Epithelial cell of prostate (primary cell): ENCODE measurements at regions not wholly inside any gene's neighbourhood (a gene's known extent, or its start where the extent isn't known, plus 50 kb on each side); places are given as distances from the start of the nearest gene placed in this dataset.
"Not testable (repeated sequence)": the region's sequence is repeated elsewhere in the genome, so short reads cannot be mapped to it uniquely, and the experiment has no call there.

Experiments used
- DNase-seq: peaks from one replicate; pipeline ENCODE4 v3.0.0-alpha.2; 2011; ENCODE audit warnings: low read depth, low spot score
- H3K27ac ChIP-seq: fragments of 450-650 bp; 2 replicates; pipeline ENCODE4 v1.5.1; 2017; ENCODE audit warnings: mild to moderate bottlenecking

DNA sequence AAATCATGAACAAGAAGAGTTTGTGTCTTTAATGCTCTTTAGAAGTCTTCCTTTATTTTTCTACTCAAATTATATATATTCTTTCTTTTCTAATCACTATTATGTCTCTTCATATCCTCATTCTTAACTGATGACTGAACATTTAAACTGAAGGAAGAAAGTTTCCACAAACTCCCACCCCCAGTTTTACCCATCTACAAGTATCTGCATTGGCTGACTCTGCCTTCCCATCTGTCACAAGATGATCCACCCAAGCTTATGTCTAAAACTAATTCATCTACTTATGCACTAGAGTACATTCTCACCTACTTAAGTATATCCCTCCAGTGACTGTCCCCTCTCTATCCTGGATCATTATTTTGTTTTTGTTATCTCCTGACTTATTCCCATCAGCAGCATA is 344.5 kb downstream of the PRR16 start:
- DNase-seq: no peak
- no peak overlapping the region for H3K27ac ChIP-seq

DNA sequence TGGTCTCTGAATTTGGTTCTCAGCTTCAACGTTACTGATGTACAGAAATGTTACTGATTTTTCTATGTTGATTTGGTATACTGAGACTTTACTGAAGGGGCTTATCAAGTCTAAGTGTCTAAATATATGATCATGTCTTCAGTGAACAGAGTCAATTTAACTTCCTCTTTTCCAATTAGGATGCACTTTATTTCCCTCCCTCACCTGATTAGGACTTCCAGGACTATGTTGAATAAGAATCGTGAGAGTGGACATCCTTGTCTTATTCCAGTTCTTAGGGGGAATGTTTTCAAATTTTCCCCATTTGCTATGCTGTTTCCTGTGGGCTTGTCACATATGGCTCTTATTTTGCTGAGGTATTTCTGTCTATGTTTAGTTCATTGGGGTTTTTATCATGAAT is 349.5 kb downstream of the PRR16 start:
- no peak overlapping the region for H3K27ac ChIP-seq
- DNase-seq: no peak

DNA sequence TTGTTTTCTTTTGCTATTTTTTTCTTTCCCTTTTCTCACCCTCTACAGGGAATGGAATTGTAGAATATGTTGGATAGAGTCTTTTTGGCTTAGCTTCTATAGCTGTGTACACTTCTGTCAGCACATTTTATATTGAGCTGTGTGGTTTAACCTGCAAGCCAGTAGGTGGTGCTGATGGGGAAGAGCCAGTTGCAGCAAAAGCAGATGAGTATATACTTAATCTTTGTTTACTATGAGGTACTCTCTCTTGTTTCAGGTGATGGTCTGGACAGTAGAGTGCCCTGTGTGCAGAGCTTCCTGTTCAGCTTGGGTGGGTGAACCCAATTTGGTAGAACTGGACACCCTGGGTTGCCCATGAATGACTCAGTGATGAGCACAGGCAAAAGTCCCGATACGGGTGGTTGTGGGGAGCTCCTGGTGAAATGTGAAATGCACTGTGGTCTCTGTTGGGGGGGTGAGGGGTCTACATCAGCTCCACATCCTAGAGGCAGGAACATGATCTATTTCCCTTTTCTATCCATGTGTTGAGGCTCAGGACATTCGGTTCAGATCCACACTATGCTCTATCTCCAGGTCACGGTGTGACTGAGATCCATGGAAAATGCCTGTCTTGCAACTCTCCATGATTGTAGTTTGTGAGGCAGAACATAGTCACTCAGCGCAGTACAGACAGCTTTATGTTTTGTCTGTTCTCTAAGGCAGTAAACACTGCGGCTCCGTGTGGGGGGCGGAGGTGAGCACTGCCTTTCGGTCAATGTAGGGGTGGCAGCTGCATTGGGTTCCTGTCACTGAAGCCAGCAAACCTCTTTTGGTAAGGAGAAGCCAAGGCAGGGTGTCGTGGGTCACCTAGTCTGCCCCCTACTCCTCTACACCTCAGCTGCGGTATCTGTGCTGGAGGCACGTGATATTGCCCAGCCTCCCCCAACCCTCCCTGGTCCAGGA is 353.2 kb downstream of the PRR16 start:
- DNase-seq: no peak
- no peak overlapping the region for H3K27ac ChIP-seq

DNA sequence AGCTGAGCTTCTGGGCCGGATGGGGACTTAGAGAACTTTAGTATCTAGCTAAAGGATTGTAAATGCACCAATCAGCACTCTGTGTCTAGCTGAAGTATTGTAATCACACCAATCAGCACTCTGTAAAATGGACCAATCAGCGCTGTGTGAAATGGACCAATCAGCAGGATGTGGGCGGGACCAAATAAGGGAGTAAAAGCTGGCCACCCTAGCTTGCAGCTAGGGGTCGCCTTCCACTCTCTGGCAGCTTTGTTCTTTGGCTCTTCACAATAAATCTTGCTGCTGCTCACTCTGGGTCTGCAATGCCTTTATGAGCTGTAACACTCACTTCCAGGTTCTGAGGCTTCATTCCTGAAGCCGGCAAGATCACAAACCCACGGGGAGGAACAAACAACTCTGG is 354.0 kb downstream of the PRR16 start:
- no peak overlapping the region for H3K27ac ChIP-seq
- DNase-seq: no peak

DNA sequence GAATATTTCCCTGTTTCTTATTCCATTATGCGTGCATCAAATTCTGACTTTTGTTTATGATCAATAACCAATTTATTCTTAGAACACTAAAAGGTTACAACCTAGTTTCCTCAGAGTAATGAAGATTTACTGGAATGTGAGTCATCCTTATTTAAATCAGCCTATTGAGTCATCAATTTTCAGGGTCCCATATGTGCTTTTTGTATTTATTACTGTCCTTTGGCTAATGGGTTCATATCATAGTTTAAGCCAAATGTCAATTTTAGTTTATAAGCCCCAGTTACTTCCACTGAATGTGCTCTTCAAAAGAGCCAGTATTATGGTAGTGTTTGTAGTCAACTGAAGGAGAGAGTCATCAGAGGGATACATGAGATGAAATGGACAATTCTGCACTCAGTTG is 359.2 kb downstream of the PRR16 start:
- H3K27ac ChIP-seq: no peak overlapping the region
- DNase-seq: no peak

DNA sequence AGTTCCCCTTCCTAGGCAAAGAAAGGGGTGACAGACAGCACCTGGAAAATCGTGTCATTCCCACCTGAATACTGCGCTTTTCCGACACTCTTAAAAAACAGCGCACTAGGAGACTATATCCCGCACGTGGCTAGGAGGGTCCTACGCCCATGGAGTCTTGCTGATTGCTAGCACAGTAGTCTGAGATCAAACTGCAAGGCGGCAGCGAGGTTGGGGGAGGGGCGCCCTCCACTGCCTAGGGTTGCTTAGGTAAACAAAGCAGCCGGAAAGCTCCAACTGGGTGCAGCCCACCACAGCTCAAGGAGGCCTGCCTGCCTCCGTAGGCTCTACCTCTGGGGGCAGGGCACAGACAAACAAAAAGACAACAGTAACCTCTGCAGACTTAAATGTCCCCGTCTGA is 367.5 kb downstream of the PRR16 start:
- not testable (repeated sequence) for H3K27ac ChIP-seq, DNase-seq

DNA sequence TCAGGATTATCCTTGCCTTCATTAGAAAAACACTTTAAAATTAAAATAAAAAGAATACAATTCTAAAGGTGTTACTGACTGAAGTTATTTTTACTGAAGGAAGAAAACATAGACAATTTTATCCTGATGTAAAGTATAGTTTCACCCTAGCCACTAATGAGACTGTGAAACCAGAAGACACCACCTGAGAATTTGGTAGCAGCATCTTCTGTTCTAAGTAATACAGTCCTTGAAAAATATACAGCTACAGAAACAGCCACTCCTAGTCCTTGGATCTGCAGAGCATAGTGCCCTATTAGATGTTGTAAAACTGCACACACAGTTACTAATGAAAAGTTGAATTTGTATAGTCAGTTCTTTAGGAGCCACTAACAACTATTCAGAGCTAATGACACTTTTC is 377.7 kb downstream of the PRR16 start:
- no peak for DNase-seq
- no peak overlapping the region for H3K27ac ChIP-seq

DNA sequence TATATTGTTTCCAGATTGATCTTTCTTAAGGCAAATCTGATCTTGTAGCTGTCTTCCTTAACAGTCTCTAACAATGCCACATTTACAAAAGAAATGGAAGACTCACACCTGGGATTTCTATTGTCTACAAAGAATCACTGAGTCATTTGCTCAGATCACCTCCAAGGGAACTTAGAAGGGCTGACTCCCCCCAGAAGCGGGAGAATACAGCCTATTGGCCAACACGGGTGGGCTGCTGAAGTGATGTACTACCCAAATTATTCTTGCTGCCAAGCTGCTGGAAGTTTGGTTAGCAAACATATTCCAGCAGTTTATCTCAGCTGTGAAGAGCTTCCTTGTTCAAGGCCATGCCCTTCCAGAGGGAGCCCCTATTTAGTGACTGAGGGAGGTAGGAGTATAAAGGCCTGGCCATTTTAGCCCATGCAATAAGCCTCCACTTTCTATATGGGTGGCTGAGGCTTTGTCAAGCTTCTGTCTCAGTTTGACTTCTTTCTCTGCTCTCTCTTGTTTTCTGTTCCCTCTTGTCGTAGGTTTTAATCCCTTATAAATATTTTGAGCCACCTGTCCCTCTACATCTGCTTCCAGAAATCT is 379.4 kb downstream of the PRR16 start:
- H3K27ac ChIP-seq: no peak overlapping the region
- DNase-seq: no peak

DNA sequence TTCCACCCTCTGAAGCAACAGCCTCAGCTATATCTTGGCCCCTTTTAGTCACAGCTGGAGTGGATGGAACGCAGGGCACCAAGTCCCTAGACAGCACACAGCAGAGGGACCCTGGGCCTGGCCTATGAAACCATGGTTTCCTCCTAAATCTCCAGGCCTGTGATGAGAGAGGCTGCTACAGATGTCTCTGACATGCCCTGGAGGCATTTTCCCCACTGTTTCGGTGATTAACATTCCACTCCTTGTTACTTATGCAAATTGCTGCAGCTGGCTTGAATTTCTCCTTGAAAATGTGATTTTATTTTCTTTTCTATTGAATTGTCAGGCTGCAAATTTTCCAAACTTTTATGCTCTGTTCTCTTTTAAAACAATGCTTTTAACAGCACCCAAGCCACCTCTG is 384.8 kb downstream of the PRR16 start:
- H3K27ac ChIP-seq: no peak overlapping the region
- DNase-seq: no peak

DNA sequence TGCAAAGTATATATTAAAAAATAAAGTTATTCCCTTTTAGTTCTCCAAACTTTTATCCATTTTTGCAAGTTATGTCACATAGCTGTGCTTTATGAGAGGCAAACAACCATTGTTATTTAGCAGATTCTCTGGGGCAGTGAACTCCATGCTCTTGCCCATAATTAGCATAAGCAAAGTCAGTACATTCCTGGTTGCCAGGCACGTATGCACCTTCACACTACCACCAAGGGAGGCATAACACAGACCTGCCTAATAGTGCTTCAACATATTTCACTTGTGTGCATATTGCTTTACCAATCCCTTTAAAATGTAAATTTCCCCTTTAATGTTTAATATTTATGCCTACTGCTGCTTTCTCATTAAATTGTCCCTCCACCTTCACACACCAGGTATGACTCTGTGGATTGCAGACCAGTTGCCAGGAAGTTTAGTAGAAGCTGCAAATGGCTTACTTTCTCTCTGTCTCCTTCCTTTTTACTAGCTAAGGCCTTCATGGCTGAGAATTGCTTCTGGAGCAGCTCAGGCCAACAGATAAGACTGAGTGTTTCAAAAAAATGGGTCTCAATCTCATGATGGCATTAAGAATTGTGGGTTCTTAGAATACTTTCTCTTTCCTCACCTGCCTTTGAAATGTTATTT is 388.2 kb downstream of the PRR16 start:
- H3K27ac ChIP-seq: no peak overlapping the region
- no peak for DNase-seq

DNA sequence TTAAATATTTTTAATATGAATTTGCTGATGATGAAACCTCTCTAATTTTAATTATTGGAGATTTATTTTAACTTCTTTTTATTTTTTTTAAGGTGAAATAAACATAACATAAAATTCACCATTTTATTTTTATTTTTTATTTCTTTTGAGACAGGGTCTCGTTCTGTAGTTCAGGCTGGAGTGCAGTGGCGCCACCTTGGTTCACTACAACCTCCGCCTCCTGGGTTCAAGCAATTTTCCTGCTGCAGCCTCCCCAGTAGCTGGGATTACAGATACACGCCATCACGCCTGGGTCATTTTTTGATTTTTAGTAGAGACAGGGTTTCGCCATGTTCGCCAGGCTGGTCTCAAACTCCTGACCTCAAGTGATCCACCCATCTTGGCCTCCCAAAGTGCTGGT is 402.9 kb downstream of the PRR16 start:
- no peak for DNase-seq
- no peak overlapping the region for H3K27ac ChIP-seq

DNA sequence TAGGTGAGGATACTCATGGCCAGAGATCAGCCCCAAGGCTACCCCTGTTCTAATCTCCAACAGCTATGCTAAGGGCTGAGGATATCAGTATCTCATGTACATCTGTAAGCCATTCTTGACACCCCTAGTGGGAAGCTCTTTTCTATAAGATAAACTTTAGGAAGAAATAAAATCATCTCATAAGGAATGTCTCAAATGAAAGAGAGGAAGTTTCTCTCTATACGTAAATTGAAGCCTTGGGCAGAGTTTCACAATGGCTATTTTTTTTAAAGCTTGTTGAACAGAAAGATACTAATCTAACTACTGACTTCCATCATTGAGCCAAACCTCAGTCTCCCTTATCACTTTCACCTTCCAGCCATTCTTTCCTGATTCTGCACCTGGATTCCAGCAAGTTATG is 405.7 kb downstream of the PRR16 start:
- H3K27ac ChIP-seq: no peak overlapping the region
- DNase-seq: no peak

DNA sequence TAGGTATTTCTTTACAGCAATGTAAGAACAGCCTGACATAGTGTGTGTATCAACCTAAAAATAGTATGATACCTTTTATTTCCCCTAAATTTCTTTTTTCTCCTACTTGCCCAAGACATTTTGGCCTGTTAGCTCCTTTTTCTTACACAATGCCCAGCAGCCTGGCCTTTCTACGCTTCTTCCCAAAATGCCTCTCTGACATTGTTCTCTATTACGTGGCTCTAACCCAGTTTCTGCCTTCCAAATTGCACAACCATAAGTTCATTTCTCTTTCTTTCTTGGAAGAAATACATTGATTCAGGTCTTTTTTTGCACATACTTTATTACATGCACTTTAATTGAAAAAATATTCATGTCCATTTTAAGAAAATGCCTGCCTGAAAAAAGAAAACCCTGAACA is 408.2 kb downstream of the PRR16 start:
- no peak for DNase-seq
- H3K27ac ChIP-seq: no peak overlapping the region

DNA sequence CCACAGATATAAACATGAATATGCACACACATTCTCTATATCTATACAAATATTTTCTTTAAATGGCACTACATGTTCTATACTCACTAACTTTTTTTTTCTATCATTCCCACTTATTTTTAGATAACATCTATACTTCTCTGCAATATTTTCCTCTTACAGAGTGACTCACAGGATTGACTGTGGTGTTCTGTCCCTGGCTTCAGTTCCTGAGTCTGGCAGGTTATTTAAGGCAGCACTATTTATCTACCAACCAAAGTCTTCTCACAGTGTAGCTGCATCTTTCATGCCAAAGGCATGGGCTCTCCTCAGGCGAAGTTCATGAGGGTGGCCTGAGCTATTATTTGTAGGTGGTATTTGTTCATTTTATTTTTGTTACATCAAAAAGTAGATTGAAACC is 409.0 kb downstream of the PRR16 start:
- DNase-seq: no peak
- no peak overlapping the region for H3K27ac ChIP-seq

DNA sequence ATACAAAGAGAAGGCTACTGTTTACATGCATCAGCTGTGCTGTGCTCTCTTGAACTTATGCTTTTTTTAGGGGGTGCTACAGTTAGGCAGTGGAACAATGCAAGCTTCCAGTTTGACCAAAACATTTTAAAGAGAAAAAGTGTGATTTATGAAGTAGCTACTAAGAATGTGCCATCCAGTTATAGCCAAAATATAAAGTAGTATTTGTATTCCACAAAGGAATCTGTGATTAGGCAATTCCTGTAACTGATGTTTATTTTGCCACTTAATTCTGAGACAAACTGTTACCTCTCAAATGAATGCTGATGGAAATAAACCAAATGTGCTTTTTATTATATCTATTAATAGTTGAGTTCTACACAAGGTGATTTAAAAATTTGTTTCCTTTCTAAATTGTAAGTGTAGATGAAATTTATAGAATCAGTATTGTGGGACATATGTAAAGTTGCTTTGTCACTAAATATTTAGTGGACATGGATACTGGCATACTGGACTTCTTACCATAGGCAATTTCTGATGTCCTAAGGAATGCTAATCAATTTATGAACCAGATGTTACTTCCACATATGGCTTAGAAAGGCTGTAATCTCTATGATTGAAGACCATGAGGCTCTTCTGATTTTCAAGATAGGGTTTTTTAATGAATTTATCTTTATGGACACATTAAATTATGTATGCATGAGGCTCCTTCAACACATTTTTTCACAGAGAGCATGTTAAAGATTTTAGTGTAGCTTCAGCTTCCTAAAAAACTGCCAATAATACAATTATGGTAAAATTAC is 410.2 kb downstream of the PRR16 start:
- H3K27ac ChIP-seq: no peak overlapping the region

DNA sequence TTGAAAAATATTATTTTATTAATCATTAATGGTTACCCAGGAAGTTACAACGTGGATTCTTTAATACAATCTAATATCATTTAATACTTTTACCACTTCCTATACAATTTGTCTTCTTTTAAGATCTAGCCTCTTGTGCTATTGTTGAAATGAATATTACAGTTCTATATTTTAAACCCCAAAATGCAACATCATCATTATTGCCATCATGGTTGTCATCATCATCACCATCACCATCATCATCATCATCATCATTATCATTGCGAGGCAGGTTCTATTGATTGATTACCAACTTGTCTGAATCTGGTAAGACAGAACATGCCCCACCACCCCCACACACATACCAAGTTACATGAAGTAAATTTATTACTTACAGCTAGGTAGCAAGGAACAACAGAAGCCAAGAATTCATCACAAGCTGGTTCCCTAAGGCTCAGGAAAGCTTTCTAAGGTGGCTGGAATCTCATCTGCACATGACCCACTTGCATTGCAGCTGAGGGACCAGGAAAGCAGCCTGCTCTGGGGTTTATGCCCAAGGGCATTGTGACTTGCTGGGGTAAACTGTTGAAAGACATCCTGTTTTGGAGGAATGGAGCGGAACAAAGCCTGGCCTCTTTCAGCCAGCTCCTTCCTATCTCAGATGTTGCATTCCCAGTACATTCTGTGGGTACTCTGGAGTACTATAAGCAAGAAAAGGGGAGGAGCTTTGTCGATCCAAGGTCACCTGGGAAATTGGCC is 418.1 kb downstream of the PRR16 start:
- no peak for DNase-seq
- H3K27ac ChIP-seq: no peak overlapping the region

More for the DNA sequence above, 410.2 kb downstream of the PRR16 start:
- DNase-seq: no peak

DNA sequence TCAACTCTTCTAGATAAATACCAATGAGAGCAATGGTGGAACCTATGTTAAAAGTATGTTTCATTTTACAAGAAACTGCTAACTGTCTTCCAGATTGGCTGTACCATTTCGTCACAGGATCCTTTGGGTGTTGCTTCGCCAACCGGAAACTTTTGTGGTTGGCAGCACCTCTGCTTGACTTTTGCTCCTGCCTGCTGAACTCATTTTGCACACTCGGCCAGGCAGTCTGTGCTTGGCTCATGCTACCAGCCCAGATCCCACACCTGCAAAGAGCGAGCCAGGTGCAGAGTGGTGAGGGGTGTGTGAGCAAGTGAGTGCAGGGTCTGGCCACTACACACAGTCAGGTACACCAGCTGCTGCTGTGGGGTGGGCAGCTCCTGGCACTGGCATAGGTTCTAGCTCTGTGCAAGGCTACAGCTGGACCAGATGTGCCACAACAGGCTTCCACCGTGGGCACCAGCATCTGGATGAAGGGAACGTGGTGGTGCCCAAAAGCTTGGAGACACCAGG is 422.3 kb downstream of the PRR16 start:
- no peak for DNase-seq
- no peak overlapping the region for H3K27ac ChIP-seq

DNA sequence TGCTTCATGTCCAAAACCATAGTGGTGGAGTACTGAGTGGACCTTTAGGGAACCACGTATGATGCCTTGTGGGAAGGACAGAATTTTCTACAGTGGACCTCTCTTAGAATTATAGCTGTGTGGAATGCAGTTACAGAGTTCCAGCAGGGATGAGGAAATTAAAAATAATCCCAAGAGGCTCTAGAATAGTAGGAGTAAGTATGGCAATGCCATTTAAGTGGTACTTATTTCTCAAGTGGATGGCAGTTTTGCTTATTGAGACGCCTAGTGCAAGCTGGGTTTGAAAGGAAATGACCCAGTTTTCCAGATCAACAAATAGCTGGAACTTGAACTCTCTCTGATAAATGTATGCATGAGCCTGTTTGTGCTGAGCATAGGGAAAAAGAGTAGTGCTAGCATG is 431.6 kb downstream of the PRR16 start:
- H3K27ac ChIP-seq: no peak overlapping the region
- DNase-seq: no peak

DNA sequence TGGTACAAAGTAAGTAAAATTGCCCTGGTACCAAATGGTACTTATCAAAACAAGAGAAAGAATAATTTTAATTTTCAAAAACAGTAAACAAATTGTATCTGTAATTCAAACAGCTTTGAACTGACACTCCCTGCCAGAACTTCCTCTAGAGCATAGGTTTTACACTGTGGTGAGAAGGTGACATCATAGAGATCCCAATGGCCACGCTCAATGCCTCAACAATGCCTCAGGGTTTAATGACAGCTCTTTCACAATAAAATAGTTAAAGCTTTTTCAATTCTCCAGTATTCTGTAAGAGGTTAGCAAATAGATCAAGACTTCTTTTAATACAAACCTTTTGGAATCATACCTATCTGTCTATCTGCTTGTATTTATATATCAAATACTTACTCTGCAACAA is 437.1 kb downstream of the PRR16 start:
- H3K27ac ChIP-seq: no peak overlapping the region
- peak; percentile 6 for DNase-seq

DNA sequence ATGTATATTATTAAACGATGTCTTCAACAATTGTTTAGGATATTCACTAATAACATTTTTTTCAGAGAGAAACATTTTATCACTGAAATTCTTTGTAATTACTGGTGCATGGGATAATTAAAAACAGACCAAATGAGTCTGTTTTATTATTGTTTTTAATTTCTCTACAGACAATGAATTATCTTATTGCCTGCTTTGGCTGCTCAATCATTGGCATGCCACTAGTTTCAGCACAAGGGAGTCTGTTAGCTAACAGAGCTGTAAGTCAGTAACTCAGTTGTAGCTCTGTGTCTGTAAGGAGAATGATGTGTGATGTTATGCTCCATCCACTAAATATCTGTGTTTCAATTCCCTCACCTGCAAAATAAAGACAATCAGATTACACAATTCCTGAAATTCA is 443.9 kb downstream of the PRR16 start:
- H3K27ac ChIP-seq: no peak overlapping the region
- no peak for DNase-seq
